PC-3 (cell line): ENCODE measurements at regions not wholly inside any gene's neighbourhood (a gene's known extent, or its start where the extent isn't known, plus 50 kb on each side); places are given as distances from the start of the nearest gene placed in this dataset.
"Not testable (repeated sequence)": the region's sequence is repeated elsewhere in the genome, so short reads cannot be mapped to it uniquely, and the experiment has no call there.

Source experiments
- ATAC-seq: fragments of 200-7000 bp; cut with Tn5 transposase; 2 replicates; pipeline ENCODE4 v1.9.1; 2020; ENCODE audit warnings: mild to moderate bottlenecking, moderate library complexity
- BruUV-seq: library from RNA; stranded (reverse); fragments of 400-500 nt; replicated peaks from 2 replicates; lab custom pipeline; 2021; lab: Mats Ljungman, UMichigan
- CTCF ChIA-PET: fragments of 300-600 bp; sonication (Branson Sonifier 250); formaldehyde crosslinking; loops from one replicate; lab custom pipeline; 2022; ENCODE audit warnings: antibody characterized with exemption; lab: Charles Lee
- POLR2A ChIA-PET: fragments of 300-600 bp; sonication (Branson Sonifier 250); formaldehyde crosslinking; loops from one replicate; lab custom pipeline; 2022; ENCODE audit warnings: antibody characterized with exemption; ENCODE audit not compliant: unreplicated experiment; lab: Charles Lee
- DNase-seq: peaks from one replicate; pipeline ENCODE4 v3.0.0-alpha.2; 2015
- H2AFZ ChIP-seq: fragments of 300-600 bp; sonication (generic); 2 replicates; pipeline ENCODE4 v1.6.0; 2016; ENCODE audit warnings: antibody characterized with exemption, low read length
- H3F3A ChIP-seq: fragments of 300-600 bp; sonication (generic); one replicate; pipeline ENCODE4 v1.6.0; 2017; ENCODE audit warnings: antibody characterized with exemption, low read length, control low read depth, mild to moderate bottlenecking; ENCODE audit not compliant: unreplicated experiment
- H3K27ac ChIP-seq: fragments of 300-600 bp; sonication (generic); 2 replicates; pipeline ENCODE4 v1.5.1; 2016; ENCODE audit warnings: mild to moderate bottlenecking, low read length
- H3K27me3 ChIP-seq: fragments of 300-600 bp; sonication (generic); 2 replicates; pipeline ENCODE4 v1.6.1; 2016; ENCODE audit warnings: low read length, mixed read lengths
- H3K36me3 ChIP-seq: fragments of 300-600 bp; sonication (generic); 2 replicates; pipeline ENCODE4 v1.6.1; 2016; ENCODE audit warnings: low read depth, mixed run types, low read length, mixed read lengths
- H3K4me1 ChIP-seq: fragments of 300-600 bp; sonication (generic); 2 replicates; pipeline ENCODE4 v1.5.1; 2016; ENCODE audit warnings: low read length; ENCODE audit not compliant: insufficient read depth
- H3K4me2 ChIP-seq: fragments of 300-600 bp; sonication (generic); 2 replicates; pipeline ENCODE4 v1.6.0; 2016; ENCODE audit warnings: low read length
- H3K4me3 ChIP-seq: fragments of 300-600 bp; sonication (generic); 2 replicates; pipeline ENCODE4 v1.5.1; 2016; ENCODE audit warnings: mild to moderate bottlenecking, low read length, mixed read lengths
- H3K79me2 ChIP-seq: fragments of 300-600 bp; sonication (generic); 2 replicates; pipeline ENCODE4 v1.6.1; 2017; ENCODE audit warnings: low read length, mixed read lengths
- H3K9ac ChIP-seq: fragments of 300-600 bp; sonication (generic); 2 replicates; pipeline ENCODE4 v1.6.0; 2016; ENCODE audit warnings: mild to moderate bottlenecking, low read length
- H3K9me2 ChIP-seq: fragments of 300-600 bp; sonication (generic); replicated peaks from 2 replicates; pipeline ENCODE4 v1.6.1; 2016; ENCODE audit warnings: mixed run types, low read length, mixed read lengths
- H3K9me3 ChIP-seq: fragments of 300-600 bp; sonication (generic); 2 replicates; pipeline ENCODE4 v1.6.1; 2016; ENCODE audit warnings: low read length, mixed read lengths
- H4K20me1 ChIP-seq: fragments of 300-600 bp; sonication (generic); 2 replicates; pipeline ENCODE4 v1.6.1; 2016; ENCODE audit warnings: low read length, mixed read lengths
- CTCF ChIP-seq: fragments of 300-600 bp; sonication (generic); conservative IDR thresholded peaks from 2 replicates; pipeline ENCODE4 v1.5.1; 2017; ENCODE audit warnings: antibody characterized with exemption, low read depth, mild to moderate bottlenecking, low read length
- EZH2 ChIP-seq: fragments of 300-600 bp; sonication (generic); IDR thresholded peaks from one replicate; pipeline ENCODE4 v1.6.1; 2017; ENCODE audit warnings: antibody characterized with exemption, mild to moderate bottlenecking, low read length; ENCODE audit not compliant: unreplicated experiment
- EZH2phosphoT487 ChIP-seq: fragments of 300-600 bp; sonication (generic); IDR thresholded peaks from 2 replicates; pipeline ENCODE4 v1.6.1; 2018; ENCODE audit warnings: mild to moderate bottlenecking, antibody characterized with exemption, low read length, borderline replicate concordance
- intact Hi-C: fragments of 100-400 bp; cut with micrococcal nuclease; formaldehyde crosslinking; loops from 2 replicates; pipeline ENCODE4 v1.9.0; 2023

- no peak for ATAC-seq
- BruUV-seq, result no TSS peak
- Histone ChIP-seq H3K27ac (no peak overlapping the region), H3K4me1 (no peaks in the 10 kb centered on the region), H3F3A (no peaks in the 10 kb centered on the region), H3K9me3 (no peaks in the 10 kb centered on the region), H3K27me3 (no peaks in the 10 kb centered on the region), H4K20me1 (no peaks in the 10 kb centered on the region), H3K4me2 (no peak overlapping the region), H3K9me2 (no peaks in the 10 kb centered on the region), H2AFZ (no peak overlapping the region), H3K9ac (no peak overlapping the region), H3K36me3 (no peaks in the 10 kb centered on the region), H3K4me3 (no peak overlapping the region), H3K79me2 (no peaks in the 10 kb centered on the region)
- no peak for TF ChIP-seq EZH2
- TF ChIP-seq EZH2phosphoT487, result no peak
- TF ChIP-seq CTCF, result no peak
- intact Hi-C loops, result no loop called here
- DNase-seq, result no peak
- CTCF ChIA-PET, result no interaction called here
- POLR2A ChIA-PET, result no interaction called here
These were observed 68.7 kb upstream of the CREB3L1 start for GRCh38 chr11:46208803-46209202.

- H3K4me3 ChIP-seq, result no peak overlapping the region
- H3K27ac ChIP-seq, result no peak overlapping the region
- intact Hi-C loops, result no loop called here
- H3K36me3 ChIP-seq, result no peaks in the 10 kb centered on the region
- DNase-seq (no peak), ATAC-seq (no peak)
- ChIA-PET CTCF (no interaction called here), POLR2A (no interaction called here)
- no peak overlapping the region for H3K9ac ChIP-seq
- no peaks in the 10 kb centered on the region for H3F3A ChIP-seq
- no TSS peak for BruUV-seq
- TF ChIP-seq CTCF (no peak), EZH2phosphoT487 (no peak), EZH2 (no peak)
- H3K9me2 ChIP-seq, result no peaks in the 10 kb centered on the region
- no peaks in the 10 kb centered on the region for H4K20me1 ChIP-seq
- H2AFZ ChIP-seq, result no peak overlapping the region
- H3K4me2 ChIP-seq, result no peak overlapping the region
- H3K9me3 ChIP-seq, result no peaks in the 10 kb centered on the region
- H3K79me2 ChIP-seq, result no peaks in the 10 kb centered on the region
- no peaks in the 10 kb centered on the region for H3K27me3 ChIP-seq
- no peaks in the 10 kb centered on the region for H3K4me1 ChIP-seq
These were observed 70.2 kb upstream of the CREB3L1 start for GRCh38 chr11:46207270-46207669.

GRCh38 chr11:46204415-46204814 lies 73.0 kb upstream of the CREB3L1 start:
- DNase-seq, H3K79me2 ChIP-seq, H3K27ac ChIP-seq, H3K4me1 ChIP-seq, H3F3A ChIP-seq, H2AFZ ChIP-seq, H3K4me3 ChIP-seq, H3K4me2 ChIP-seq, H4K20me1 ChIP-seq, H3K9me2 ChIP-seq, ATAC-seq, CTCF ChIA-PET, POLR2A ChIA-PET, H3K9me3 ChIP-seq, H3K27me3 ChIP-seq, H3K9ac ChIP-seq, H3K36me3 ChIP-seq, BruUV-seq, intact Hi-C loops: not testable (repeated sequence)
